ENCODE measurements at regions not wholly inside any gene's neighbourhood (a gene's known extent, or its start where the extent isn't known, plus 50 kb on each side); places are given as distances from the start of the nearest gene placed in this dataset.

GRCh38 chr5:135747824-135748223, 86.6 kb upstream of the SLC25A48 start:
- no peaks in the 10 kb centered on the region for H3K27me3 ChIP-seq (ENCODE audit: control insufficient read depth, insufficient read depth, low read length)
- no peak for DNase-seq (ENCODE audit: low read depth, low spot score)
- CTCF ChIA-PET = no interaction called here

GRCh38 chr5:135745897-135746500, 88.5 kb upstream of the SLC25A48 start:
- H3K27ac ChIP-seq (ENCODE audit: low read length) = no peak overlapping the region
- H3K4me3 ChIP-seq (ENCODE audit: low read depth in 2 of 2, low read length in 2 of 2) = no peak overlapping the region
- H3K4me1 ChIP-seq (ENCODE audit: control insufficient read depth, insufficient read depth, low read length) = no peaks in the 10 kb centered on the region
- no peaks in the 10 kb centered on the region for H3K9me3 ChIP-seq (ENCODE audit: control insufficient read depth, insufficient read depth, low read depth, low read length)
- in situ Hi-C loops (cut with HindIII; ENCODE audit: low pct_unique_long_range_greater_than_20kb, low sequenced_read_pairs) (no loop called here), intact Hi-C loops (cut with micrococcal nuclease; ENCODE audit: unreplicated experiment) (no loop called here)
- no peak for ATAC-seq
- POLR2A ChIA-PET = no interaction called here
- CTCF ChIA-PET = no interaction called here
- H3K36me3 ChIP-seq (ENCODE audit: control insufficient read depth, insufficient read depth, low read length) = no peaks in the 10 kb centered on the region
- H3K27me3 ChIP-seq (ENCODE audit: control insufficient read depth, insufficient read depth, low read length) = no peaks in the 10 kb centered on the region
- BruUV-seq (replicated peaks) = no TSS peak
- no peak for DNase-seq (ENCODE audit: low read depth, low spot score)
- no peak for TF ChIP-seq CTCF (IDR thresholded peaks at IDR 0.05)

More at GRCh38 chr5:135747824-135748223, 86.6 kb upstream of the SLC25A48 start:
- Histone ChIP-seq H3K9me3 (ENCODE audit: control insufficient read depth, insufficient read depth, low read depth, low read length) (no peaks in the 10 kb centered on the region), H3K27ac (ENCODE audit: low read length) (no peak overlapping the region), H3K36me3 (ENCODE audit: control insufficient read depth, insufficient read depth, low read length) (no peaks in the 10 kb centered on the region), H3K4me3 (ENCODE audit: low read depth in 2 of 2, low read length in 2 of 2) (no peak overlapping the region), H3K4me1 (ENCODE audit: control insufficient read depth, insufficient read depth, low read length) (no peaks in the 10 kb centered on the region)
- no peak for TF ChIP-seq CTCF (IDR thresholded peaks at IDR 0.05)
- no peak for TF ChIP-seq POLR2AphosphoS5 (IDR thresholded peaks at IDR 0.05; ENCODE audit: low read depth, low read length)
- TF ChIP-seq TCF7L2 (IDR thresholded peaks at IDR 0.05; ENCODE audit: low read depth, low read length) = no peak
- no peak for TF ChIP-seq SIN3A (IDR thresholded peaks at IDR 0.05; ENCODE audit: borderline replicate concordance, insufficient read depth, low read depth, low read length)
- no peak for TF ChIP-seq REST (IDR thresholded peaks at IDR 0.05; ENCODE audit: insufficient read depth in 1 of 2, low read depth in 2 of 2, low read length in 1 of 2)
- in situ Hi-C loops (cut with HindIII; ENCODE audit: low pct_unique_long_range_greater_than_20kb, low sequenced_read_pairs) (no loop called here), intact Hi-C loops (cut with micrococcal nuclease; ENCODE audit: unreplicated experiment) (no loop called here)
- no TSS peak for BruUV-seq (replicated peaks)
- POLR2A ChIA-PET = no interaction called here
- ATAC-seq = no peak

All from Panc1 (cell line).